Endothelial cell (in vitro differentiated cells): ENCODE measurements at regions not wholly inside any gene's neighbourhood (a gene's known extent, or its start where the extent isn't known, plus 50 kb on each side); places are given as distances from the start of the nearest gene placed in this dataset.

Experiments
- DNase-seq: peaks from one replicate; pipeline ENCODE4 v3.0.0; 2021; ENCODE audit warnings: low spot score
- H3K27ac Mint-ChIP-seq: one replicate; pipeline ENCODE4 v1.8.0; 2021; ENCODE audit warnings: mixed read lengths, inconsistent platforms; ENCODE audit not compliant: unreplicated experiment
- H3K27me3 Mint-ChIP-seq: one replicate; pipeline ENCODE4 v1.8.0; 2021; ENCODE audit warnings: mild to moderate bottlenecking, moderate library complexity, mixed read lengths, inconsistent platforms; ENCODE audit not compliant: unreplicated experiment
- H3K36me3 Mint-ChIP-seq: one replicate; pipeline ENCODE4 v1.8.0; 2021; ENCODE audit warnings: mild to moderate bottlenecking, low read depth, mixed read lengths, inconsistent platforms; ENCODE audit not compliant: unreplicated experiment
- H3K4me1 Mint-ChIP-seq: one replicate; pipeline ENCODE4 v1.8.0; 2021; ENCODE audit warnings: mild to moderate bottlenecking, mixed read lengths, inconsistent platforms; ENCODE audit not compliant: unreplicated experiment
- H3K4me3 Mint-ChIP-seq: one replicate; pipeline ENCODE4 v1.8.0; 2021; ENCODE audit warnings: mild to moderate bottlenecking, mixed read lengths, inconsistent platforms; ENCODE audit not compliant: unreplicated experiment
- H3K9me3 Mint-ChIP-seq: one replicate; pipeline ENCODE4 v1.8.0; 2021; ENCODE audit warnings: mixed read lengths, inconsistent platforms; ENCODE audit not compliant: unreplicated experiment
- TF ChIP-seq, protein P1 (sequence below): fragments of 200-600 bp; sonication (generic); IDR thresholded peaks from one replicate; pipeline ENCODE4 v1.5.0; 2021; ENCODE audit warnings: antibody characterized with exemption; ENCODE audit not compliant: unreplicated experiment

DNA sequence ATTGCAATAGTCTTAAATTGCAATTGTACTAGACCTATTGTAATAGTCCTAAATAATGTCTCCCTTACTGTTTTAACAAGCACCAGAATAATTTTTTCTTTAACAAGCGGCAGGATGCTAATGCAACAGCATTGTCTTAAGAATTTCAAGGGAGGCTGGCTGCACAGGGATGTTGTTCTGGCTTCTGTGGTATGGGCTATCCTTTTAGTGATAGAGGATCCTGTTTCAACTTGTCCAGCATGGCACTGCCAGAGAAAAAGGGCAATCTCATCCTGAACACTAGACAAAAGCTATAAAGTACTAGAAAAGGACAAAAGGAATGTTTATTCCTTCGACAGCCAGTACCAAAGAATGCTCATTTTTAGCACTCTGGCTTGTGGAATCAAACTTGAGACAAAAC is 405.5 kb upstream of the ACTRT1 start:
- Mint-ChIP-seq H3K27ac (no peak overlapping the region), H3K36me3 (peaks cover 5% of the 10 kb centered on the region), H3K4me1 (no peaks in the 10 kb centered on the region), H3K27me3 (peaks cover 2% of the 10 kb centered on the region), H3K9me3 (peaks cover 5% of the 10 kb centered on the region), H3K4me3 (no peak overlapping the region)
- DNase-seq, result no peak
- TF ChIP-seq, protein P1, sequence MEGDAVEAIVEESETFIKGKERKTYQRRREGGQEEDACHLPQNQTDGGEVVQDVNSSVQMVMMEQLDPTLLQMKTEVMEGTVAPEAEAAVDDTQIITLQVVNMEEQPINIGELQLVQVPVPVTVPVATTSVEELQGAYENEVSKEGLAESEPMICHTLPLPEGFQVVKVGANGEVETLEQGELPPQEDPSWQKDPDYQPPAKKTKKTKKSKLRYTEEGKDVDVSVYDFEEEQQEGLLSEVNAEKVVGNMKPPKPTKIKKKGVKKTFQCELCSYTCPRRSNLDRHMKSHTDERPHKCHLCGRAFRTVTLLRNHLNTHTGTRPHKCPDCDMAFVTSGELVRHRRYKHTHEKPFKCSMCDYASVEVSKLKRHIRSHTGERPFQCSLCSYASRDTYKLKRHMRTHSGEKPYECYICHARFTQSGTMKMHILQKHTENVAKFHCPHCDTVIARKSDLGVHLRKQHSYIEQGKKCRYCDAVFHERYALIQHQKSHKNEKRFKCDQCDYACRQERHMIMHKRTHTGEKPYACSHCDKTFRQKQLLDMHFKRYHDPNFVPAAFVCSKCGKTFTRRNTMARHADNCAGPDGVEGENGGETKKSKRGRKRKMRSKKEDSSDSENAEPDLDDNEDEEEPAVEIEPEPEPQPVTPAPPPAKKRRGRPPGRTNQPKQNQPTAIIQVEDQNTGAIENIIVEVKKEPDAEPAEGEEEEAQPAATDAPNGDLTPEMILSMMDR, result no peak

DNA sequence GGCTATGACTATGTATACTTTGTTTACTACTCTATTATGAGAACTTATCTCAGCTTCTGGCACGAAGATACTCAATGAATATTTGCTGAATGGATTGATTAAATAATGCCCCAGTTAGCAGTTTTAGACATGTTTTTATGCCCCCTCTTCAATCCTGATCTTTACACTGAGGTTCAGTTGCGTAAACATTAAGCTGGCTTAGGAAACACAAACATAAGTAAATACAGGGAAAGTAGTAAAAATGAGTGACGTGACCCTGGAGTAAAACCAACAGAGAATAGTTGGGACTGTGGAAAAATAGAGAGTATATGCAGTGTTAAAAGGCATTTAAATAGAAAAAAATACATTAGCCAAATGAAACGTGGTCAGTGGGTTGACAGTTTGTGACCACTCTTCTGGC is 387.0 kb upstream of the ACTRT1 start:
- H3K4me1 Mint-ChIP-seq, result no peaks in the 10 kb centered on the region
- no peaks in the 10 kb centered on the region for H3K27me3 Mint-ChIP-seq
- TF ChIP-seq, protein P1, result no peak
- H3K4me3 Mint-ChIP-seq, result no peak overlapping the region
- no peak for DNase-seq
- H3K27ac Mint-ChIP-seq, result no peak overlapping the region
- H3K36me3 Mint-ChIP-seq, result no peaks in the 10 kb centered on the region
- no peaks in the 10 kb centered on the region for H3K9me3 Mint-ChIP-seq

DNA sequence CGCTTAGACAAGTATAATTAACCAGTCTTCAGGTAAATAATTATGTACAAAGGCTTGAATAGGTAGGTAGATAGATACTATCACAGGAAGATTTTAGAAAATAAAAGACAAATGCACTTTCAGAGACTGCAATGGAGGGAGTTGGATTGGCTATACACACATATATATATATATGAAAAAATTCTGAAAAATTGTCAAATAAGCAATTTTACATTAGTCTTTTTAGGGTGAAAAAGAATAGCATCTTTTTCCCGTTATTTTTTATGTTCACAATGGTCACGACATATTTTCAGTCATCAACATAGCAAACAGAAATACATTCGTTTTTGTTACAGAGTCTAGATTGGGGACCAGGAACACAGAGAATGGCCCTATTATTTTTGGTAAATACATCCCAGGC is 385.9 kb upstream of the ACTRT1 start:
- H3K27me3 Mint-ChIP-seq, result no peaks in the 10 kb centered on the region
- H3K4me1 Mint-ChIP-seq, result no peaks in the 10 kb centered on the region
- no peak overlapping the region for H3K4me3 Mint-ChIP-seq
- no peaks in the 10 kb centered on the region for H3K9me3 Mint-ChIP-seq
- TF ChIP-seq, protein P1, result no peak
- no peaks in the 10 kb centered on the region for H3K36me3 Mint-ChIP-seq
- DNase-seq, result no peak
- H3K27ac Mint-ChIP-seq, result no peak overlapping the region

DNA sequence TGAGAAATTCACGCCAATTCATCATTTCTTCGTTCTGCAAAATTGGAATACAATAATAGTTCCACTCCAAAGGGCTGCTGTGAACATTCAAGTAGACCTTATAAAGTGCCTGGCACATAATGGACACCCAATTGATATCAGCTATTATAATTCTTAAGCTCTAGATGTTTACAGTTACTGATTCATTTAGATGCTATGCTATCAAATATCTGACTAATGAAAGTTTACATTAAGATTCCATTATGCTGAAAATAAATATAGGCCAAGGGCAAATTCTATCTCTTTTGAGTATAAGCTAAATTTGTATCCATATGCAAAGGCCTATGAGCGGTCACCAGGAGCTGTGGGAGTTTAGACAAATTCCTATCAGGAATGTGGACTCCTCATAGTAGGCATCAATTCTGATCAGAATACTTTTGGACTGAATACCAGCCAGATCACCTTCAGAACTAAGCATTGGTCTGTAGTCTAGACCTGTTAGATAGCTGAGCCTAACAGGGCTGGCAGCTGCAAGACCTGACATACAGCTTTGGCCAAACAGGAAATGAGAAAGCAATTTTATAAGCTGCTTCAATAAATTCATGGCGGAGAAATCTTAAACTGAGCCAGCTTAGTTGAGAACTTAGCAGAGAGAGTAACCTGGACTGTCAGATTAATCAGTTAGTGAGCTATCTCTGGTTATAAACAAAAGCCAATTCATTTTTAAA is 384.3 kb upstream of the ACTRT1 start:
- Mint-ChIP-seq H3K9me3 (no peaks in the 10 kb centered on the region), H3K27me3 (no peaks in the 10 kb centered on the region), H3K4me1 (no peaks in the 10 kb centered on the region), H3K4me3 (no peak overlapping the region), H3K36me3 (no peaks in the 10 kb centered on the region), H3K27ac (no peak overlapping the region)
- TF ChIP-seq, protein P1, result no peak
- no peak for DNase-seq

DNA sequence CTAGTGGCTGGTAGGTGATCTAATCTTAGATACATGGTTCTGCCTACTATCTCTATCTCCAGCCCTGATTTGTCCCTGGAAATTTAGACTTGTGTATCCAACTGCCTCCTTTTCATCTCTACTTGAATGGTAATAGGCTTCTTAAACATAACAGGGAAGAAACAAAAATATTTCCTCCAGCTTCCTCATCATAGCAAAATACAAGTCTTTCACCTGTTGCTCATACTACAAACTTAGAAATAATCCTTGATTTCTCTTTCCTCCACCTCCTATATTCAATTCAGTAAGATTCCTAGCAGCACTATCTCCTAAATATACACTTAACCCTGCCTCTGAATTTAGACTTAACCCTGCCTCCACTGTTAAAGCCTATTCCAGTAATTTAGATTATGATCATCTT is 373.3 kb upstream of the ACTRT1 start:
- Mint-ChIP-seq H3K36me3 (no peaks in the 10 kb centered on the region), H3K9me3 (no peaks in the 10 kb centered on the region), H3K27ac (no peak overlapping the region)

More for the DNA sequence above, 373.3 kb upstream of the ACTRT1 start:
- no peak overlapping the region for H3K4me3 Mint-ChIP-seq
- DNase-seq, result no peak
- H3K27me3 Mint-ChIP-seq, result no peaks in the 10 kb centered on the region
- TF ChIP-seq, protein P1, result no peak
- no peaks in the 10 kb centered on the region for H3K4me1 Mint-ChIP-seq
